ENCODE measurements at regions not wholly inside any gene's neighbourhood (a gene's known extent, or its start where the extent isn't known, plus 50 kb on each side); places are given as distances from the start of the nearest gene placed in this dataset.

DNA sequence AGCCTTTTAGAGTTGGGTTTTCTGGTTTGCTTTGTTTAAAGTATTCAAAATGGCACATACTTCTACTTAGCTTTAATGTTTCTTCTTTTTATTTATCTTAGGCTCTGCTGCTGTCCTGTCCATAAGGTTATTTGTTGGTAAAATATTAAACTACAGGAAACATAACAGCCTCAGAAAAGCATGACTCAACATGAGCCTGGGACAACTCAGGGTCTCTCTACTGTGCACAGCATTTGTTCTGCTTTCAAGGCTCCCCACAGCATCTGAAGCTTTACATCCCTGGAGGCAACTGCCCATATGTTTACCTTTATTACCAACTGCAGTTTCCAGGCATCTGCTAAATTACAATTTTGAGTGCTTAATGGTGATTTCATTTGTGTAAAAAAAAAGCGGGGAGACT, 954.2 kb upstream of the FBXO33 start:
- Histone ChIP-seq H3K4me3 (no peak overlapping the region), H3K4me1 (ENCODE audit: low read depth) (no peaks in the 10 kb centered on the region), H3K9me3 (peaks cover 36% of the 10 kb centered on the region), H3K36me3 (ENCODE audit: low read depth) (no peaks in the 10 kb centered on the region)
- no peak for DNase-seq
- no peak for ATAC-seq
- intact Hi-C loops (cut with DNase I, micrococcal nuclease) = no loop called here
- TF ChIP-seq, protein P1, sequence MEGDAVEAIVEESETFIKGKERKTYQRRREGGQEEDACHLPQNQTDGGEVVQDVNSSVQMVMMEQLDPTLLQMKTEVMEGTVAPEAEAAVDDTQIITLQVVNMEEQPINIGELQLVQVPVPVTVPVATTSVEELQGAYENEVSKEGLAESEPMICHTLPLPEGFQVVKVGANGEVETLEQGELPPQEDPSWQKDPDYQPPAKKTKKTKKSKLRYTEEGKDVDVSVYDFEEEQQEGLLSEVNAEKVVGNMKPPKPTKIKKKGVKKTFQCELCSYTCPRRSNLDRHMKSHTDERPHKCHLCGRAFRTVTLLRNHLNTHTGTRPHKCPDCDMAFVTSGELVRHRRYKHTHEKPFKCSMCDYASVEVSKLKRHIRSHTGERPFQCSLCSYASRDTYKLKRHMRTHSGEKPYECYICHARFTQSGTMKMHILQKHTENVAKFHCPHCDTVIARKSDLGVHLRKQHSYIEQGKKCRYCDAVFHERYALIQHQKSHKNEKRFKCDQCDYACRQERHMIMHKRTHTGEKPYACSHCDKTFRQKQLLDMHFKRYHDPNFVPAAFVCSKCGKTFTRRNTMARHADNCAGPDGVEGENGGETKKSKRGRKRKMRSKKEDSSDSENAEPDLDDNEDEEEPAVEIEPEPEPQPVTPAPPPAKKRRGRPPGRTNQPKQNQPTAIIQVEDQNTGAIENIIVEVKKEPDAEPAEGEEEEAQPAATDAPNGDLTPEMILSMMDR (IDR thresholded peaks at IDR 0.05) = no peak

DNA sequence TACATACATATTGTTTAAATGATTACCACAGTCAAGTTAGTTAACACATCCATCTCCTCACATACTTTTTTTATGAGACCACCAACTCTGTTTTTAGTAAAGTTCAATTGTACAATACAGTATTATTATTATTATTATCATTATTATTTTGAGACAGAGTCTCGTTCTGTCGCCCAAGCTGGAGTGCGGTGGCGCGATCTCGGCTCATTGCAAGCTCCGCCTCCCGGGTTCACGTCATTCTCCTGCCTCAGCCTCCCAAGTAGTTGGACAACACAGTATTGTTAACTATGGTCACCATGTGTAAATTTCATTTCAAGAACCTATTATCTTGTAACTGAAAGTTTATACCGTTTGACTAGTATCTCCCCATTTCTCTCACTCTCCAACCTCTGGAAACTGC, 942.0 kb upstream of the FBXO33 start:
- TF ChIP-seq, protein P1 (IDR thresholded peaks at IDR 0.05) = no peak
- intact Hi-C loops (cut with DNase I, micrococcal nuclease) = no loop called here
- H3K4me3 ChIP-seq = no peak overlapping the region
- ATAC-seq (no peak), DNase-seq (no peak)
- H3K36me3 ChIP-seq (ENCODE audit: low read depth) = no peaks in the 10 kb centered on the region
- H3K4me1 ChIP-seq (ENCODE audit: low read depth) = no peaks in the 10 kb centered on the region
- H3K9me3 ChIP-seq = peaks cover 29% of the 10 kb centered on the region

DNA sequence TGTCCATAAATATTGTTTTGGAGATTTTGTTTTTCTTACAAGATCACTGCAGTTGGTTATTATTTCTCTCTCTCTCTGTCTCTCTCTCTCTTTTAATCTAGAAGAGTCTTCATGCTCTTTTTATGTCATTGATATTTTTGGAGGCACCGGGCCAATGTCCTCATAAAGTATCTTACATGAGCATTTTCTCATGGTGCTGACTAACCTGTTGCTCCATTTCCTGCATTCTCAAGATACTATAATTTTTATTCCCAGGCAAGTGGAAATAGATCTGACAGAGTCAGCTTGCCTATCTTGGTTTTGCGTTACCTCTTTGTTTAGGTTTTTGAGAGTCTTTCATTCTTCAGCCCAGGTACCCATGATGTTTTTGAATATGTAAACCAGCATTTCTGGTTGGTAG, 938.8 kb upstream of the FBXO33 start:
- Histone ChIP-seq H3K4me1 (ENCODE audit: low read depth) (no peaks in the 10 kb centered on the region), H3K4me3 (no peak overlapping the region), H3K9me3 (peaks cover 24% of the 10 kb centered on the region), H3K36me3 (ENCODE audit: low read depth) (no peaks in the 10 kb centered on the region)
- intact Hi-C loops (cut with DNase I, micrococcal nuclease) = no loop called here
- no peak for ATAC-seq
- TF ChIP-seq, protein P1 (IDR thresholded peaks at IDR 0.05) = no peak
- DNase-seq = no peak

DNA sequence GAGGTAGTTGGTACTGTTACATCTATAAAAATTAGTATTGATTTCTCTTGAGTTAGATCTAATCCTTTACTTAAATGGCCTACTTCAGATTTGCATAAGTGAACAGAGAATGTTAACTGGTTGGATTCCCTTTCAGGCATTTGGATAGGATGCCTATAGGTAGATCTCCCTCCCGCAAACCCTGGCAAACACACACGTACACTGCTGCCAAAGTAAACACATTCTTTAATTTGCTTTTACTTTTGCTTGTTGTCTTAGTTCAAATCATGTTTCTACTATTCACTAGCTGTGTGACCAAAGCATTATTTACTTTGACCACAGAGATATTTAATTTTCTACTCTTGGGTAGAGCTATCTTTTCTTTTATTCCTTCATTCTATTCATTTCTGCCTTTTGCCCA, 936.1 kb upstream of the FBXO33 start:
- H3K9me3 ChIP-seq = peaks cover 17% of the 10 kb centered on the region
- ATAC-seq (no peak), DNase-seq (no peak)
- no peak overlapping the region for H3K4me3 ChIP-seq
- intact Hi-C loops (cut with DNase I, micrococcal nuclease) = no loop called here
- TF ChIP-seq, protein P1 (IDR thresholded peaks at IDR 0.05) = no peak
- no peaks in the 10 kb centered on the region for H3K36me3 ChIP-seq (ENCODE audit: low read depth)
- H3K4me1 ChIP-seq (ENCODE audit: low read depth) = no peaks in the 10 kb centered on the region

DNA sequence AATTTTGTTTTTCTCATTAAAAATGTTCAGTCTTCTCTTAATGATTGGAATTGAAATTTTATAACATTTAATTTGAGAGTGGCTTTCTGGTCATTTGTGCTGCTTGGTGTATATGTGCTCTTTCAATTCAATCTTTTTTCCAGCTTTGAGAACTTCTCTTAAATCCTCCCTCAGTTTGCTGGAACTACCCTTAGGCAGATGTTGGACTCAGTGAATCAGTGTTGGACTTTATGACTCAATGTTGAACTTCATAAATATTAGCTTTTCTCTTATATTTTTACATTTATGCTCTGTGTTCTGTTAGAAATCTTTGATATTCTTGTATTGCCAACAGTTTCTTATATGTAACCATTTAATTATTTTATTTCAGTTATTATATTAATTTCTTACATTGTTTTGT, 935.5 kb upstream of the FBXO33 start:
- intact Hi-C loops (cut with DNase I, micrococcal nuclease) = no loop called here

More for the DNA sequence above, 935.5 kb upstream of the FBXO33 start:
- no peak for DNase-seq
- Histone ChIP-seq H3K36me3 (ENCODE audit: low read depth) (no peaks in the 10 kb centered on the region), H3K4me3 (no peak overlapping the region), H3K4me1 (ENCODE audit: low read depth) (no peaks in the 10 kb centered on the region), H3K9me3 (peaks cover 19% of the 10 kb centered on the region)
- TF ChIP-seq, protein P1 (IDR thresholded peaks at IDR 0.05) = no peak
- ATAC-seq = no peak
